NB4 (cell line): ENCODE measurements at regions not wholly inside any gene's neighbourhood (a gene's known extent, or its start where the extent isn't known, plus 50 kb on each side); places are given as distances from the start of the nearest gene placed in this dataset.

Experiments
- POLR2A ChIP-seq: IDR thresholded peaks from 2 replicates; pipeline ENCODE4 v1.6.1; 2011; ENCODE audit warnings: mild to moderate bottlenecking; ENCODE audit not compliant: insufficient read length; ENCODE audit errors: extremely low read depth
- TF ChIP-seq, protein P1 (sequence below): IDR thresholded peaks from one replicate; pipeline ENCODE4 v1.5.1; 2012; ENCODE audit warnings: low read depth, low read length

GRCh38 chr20:61185181-61185580 lies 66.9 kb upstream of the CDH4 start:
- TF ChIP-seq, protein P1, sequence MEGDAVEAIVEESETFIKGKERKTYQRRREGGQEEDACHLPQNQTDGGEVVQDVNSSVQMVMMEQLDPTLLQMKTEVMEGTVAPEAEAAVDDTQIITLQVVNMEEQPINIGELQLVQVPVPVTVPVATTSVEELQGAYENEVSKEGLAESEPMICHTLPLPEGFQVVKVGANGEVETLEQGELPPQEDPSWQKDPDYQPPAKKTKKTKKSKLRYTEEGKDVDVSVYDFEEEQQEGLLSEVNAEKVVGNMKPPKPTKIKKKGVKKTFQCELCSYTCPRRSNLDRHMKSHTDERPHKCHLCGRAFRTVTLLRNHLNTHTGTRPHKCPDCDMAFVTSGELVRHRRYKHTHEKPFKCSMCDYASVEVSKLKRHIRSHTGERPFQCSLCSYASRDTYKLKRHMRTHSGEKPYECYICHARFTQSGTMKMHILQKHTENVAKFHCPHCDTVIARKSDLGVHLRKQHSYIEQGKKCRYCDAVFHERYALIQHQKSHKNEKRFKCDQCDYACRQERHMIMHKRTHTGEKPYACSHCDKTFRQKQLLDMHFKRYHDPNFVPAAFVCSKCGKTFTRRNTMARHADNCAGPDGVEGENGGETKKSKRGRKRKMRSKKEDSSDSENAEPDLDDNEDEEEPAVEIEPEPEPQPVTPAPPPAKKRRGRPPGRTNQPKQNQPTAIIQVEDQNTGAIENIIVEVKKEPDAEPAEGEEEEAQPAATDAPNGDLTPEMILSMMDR = no peak
- TF ChIP-seq POLR2A = no peak
